ENCODE measurements at regions not wholly inside any gene's neighbourhood (a gene's known extent, or its start where the extent isn't known, plus 50 kb on each side); places are given as distances from the start of the nearest gene placed in this dataset.

DNA sequence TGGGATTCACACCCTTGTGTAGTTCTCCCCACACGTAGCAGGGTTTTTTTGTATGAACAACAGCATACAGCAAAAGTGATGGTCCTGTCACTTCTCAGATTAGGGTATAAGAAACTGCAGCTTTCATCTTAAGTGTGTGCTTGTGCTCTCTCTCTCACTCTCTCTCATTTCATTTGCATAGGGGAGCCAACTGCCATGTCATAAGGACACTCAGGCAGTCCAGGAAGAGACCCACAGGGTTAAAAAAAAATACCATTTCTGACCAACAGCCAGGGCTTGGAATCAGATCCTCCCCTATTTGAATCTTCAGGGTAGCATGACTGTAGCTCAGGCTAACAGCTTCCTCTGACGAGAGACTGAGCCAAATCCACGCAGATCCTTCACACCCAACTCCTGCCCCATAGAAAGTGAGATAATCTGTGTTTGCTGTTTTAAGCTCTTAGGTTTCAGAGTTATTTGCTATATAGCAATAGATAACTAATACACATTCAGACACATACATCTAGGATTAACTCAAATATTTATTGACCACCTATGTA lies 331.2 kb downstream of the PAPSS1 start:
- no peak overlapping the region for H3K4me3 ChIP-seq (ENCODE audit: control insufficient read depth, low read depth, low read length)
- TF ChIP-seq, protein P1, sequence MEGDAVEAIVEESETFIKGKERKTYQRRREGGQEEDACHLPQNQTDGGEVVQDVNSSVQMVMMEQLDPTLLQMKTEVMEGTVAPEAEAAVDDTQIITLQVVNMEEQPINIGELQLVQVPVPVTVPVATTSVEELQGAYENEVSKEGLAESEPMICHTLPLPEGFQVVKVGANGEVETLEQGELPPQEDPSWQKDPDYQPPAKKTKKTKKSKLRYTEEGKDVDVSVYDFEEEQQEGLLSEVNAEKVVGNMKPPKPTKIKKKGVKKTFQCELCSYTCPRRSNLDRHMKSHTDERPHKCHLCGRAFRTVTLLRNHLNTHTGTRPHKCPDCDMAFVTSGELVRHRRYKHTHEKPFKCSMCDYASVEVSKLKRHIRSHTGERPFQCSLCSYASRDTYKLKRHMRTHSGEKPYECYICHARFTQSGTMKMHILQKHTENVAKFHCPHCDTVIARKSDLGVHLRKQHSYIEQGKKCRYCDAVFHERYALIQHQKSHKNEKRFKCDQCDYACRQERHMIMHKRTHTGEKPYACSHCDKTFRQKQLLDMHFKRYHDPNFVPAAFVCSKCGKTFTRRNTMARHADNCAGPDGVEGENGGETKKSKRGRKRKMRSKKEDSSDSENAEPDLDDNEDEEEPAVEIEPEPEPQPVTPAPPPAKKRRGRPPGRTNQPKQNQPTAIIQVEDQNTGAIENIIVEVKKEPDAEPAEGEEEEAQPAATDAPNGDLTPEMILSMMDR (IDR thresholded peaks at IDR 0.05; ENCODE audit: control insufficient read depth, insufficient read depth, low read depth, low read length, missing control alignments) = no peak
- DNase-seq (ENCODE audit: low read depth) = no peak

DNA sequence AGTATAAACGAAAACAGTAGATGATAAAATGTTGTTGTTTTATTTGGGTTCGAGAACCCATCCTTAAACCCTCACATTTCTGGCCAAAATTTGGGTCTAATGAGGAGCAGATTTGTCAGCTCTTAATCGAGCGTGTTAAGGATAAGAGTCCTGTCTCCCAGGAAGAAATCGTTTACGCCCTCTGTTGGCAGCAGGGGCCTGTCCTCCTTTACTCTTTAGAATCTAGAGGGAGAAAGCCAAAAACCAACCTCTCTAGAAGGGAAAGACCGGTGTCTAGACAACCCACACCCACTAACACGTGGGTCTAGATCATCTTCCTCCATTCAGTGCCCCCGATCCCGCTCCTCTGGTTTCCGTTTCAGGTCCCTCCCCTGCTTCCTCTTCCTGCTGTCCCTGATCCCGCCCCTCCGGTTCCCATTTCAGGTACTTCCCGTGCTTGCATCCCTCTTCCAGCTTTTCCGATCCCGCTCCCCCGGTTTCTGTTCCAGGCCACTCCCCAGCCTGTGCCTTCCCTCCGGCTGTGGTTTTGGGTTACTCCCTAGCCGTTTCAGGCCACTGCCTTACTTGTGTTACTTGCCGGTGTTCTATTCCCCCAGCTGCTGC lies 339.1 kb downstream of the PAPSS1 start:
- TF ChIP-seq, protein P1 (IDR thresholded peaks at IDR 0.05; ENCODE audit: control insufficient read depth, insufficient read depth, low read depth, low read length, missing control alignments) = no peak
- H3K4me3 ChIP-seq (ENCODE audit: control insufficient read depth, low read depth, low read length) = no peak overlapping the region
- no peak for DNase-seq (ENCODE audit: low read depth)

DNA sequence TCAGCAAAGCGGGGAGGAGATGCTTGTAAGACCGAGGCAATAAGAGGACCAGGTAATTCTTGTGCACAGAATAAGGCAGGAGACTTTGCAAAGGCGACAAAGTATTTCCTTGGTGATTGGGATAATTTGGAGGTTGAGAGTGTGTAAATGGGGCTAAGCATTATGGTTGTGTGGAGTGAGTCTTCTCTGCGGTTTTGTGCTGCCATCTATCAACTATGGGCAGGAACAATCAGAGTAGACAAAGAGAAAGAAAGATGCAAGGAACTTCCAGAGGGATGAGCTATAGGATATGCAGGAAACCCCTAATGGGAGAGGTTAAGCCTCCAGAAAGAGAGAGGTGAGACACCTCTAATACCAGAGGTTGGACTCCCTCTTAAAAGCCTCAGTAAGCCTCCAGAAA lies 339.8 kb downstream of the PAPSS1 start:
- no peak for DNase-seq (ENCODE audit: low read depth)
- TF ChIP-seq, protein P1 (IDR thresholded peaks at IDR 0.05; ENCODE audit: control insufficient read depth, insufficient read depth, low read depth, low read length, missing control alignments) = peak; percentile 13
- no peak overlapping the region for H3K4me3 ChIP-seq (ENCODE audit: control insufficient read depth, low read depth, low read length)

DNA sequence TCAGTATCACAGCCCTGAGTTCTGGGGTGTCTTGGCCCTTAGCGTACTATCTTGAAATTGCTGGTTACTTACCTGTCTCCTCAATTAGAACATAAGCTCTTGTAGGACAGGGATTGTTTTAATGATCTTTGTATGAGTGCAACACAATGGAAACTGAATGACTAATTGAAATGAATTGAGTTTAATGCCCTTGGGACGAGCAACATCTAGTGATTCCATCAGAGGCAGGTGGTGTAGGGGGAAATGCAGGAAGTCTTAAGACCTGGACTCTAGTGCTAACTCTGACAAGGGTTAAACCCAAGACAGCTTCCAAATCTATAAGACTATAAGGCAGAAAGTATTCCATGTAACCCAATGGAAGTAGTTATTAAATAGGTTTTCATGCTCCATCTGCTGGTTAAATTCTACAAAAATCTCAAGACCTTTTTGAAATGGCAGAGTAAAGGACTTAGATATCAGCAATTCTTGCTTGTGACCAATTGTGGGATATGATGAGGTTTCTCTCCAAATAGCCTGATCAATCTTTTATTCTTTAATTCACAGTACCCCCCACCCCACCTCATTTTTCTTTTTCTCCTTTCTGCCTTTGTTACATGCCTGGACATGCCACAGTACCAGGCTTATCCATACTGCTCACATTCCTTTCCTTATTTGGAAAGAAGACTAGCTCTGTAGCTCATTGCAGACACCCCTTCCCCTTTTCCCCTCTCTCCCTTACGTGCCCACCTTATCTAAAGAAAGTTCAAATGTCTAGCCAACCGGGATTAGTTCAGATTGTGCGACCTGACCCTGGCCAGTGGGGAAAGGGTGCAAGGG lies 340.8 kb downstream of the PAPSS1 start:
- TF ChIP-seq, protein P1 (IDR thresholded peaks at IDR 0.05; ENCODE audit: control insufficient read depth, insufficient read depth, low read depth, low read length, missing control alignments) = peak; percentile 21
- DNase-seq (ENCODE audit: low read depth) = peak; percentile 4
- no peak overlapping the region for H3K4me3 ChIP-seq (ENCODE audit: control insufficient read depth, low read depth, low read length)

DNA sequence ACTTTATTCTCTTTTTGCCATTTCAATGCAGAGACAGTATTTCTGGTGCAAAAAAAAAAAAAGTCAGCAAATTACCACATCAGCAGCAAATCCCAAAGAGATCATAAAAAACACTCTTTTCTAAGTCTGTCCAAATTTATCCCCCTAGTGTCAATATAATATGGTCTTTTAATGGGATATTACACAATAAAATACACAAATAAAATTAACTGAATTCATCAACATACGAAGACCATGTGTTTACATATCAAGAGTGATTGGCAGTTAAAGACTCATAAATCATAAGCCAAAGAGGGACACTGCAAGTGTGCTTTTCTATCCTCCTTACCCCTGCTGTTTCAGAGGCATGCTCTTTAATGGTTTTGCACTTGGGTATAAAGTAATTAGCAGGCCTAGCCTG lies 340.2 kb upstream of the DKK2 start:
- no peak for DNase-seq (ENCODE audit: low read depth)
- TF ChIP-seq, protein P1 (IDR thresholded peaks at IDR 0.05; ENCODE audit: control insufficient read depth, insufficient read depth, low read depth, low read length, missing control alignments) = no peak

DNA sequence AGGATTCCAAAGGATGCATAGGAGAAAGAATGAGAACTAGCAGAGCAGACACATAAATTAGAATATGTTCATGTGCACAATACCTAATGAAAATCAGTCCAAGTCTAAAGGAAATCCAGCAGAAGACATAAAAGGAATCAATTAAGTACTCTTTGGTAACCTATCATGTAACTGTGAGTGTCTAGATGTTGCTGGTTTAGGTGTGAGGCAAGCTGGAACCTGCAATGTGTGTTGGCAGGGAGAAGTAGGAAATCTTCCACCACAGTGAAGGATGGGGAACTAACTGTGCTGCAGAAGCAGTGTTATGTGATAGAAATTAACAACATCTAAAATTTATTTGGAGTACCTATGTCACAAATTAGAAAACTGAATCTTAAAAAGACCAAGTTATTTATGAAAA lies 330.8 kb upstream of the DKK2 start:
- DNase-seq (ENCODE audit: low read depth) = no peak
- TF ChIP-seq, protein P1 (IDR thresholded peaks at IDR 0.05; ENCODE audit: control insufficient read depth, insufficient read depth, low read depth, low read length, missing control alignments) = no peak
- no peak overlapping the region for H3K4me3 ChIP-seq (ENCODE audit: control insufficient read depth, low read depth, low read length)

More for the DNA sequence above, 340.2 kb upstream of the DKK2 start:
- H3K4me3 ChIP-seq (ENCODE audit: control insufficient read depth, low read depth, low read length) = no peak overlapping the region

All from AG09309 (cell line).